Inflammatory macrophage treated with lipopolysaccharide for 1 hour (primary cell): ENCODE measurements at regions not wholly inside any gene's neighbourhood (a gene's known extent, or its start where the extent isn't known, plus 50 kb on each side); places are given as distances from the start of the nearest gene placed in this dataset.

Experiments used
- DNase-seq, 2 donors: peaks; one replicate each; pipeline ENCODE4 v3.0.0-alpha.2; 2020 to 2022

- no peak for DNase-seq
Observed at GRCh38 chr4:177574446-177574845, 132.2 kb upstream of the AGA start.

GRCh38 chr4:177579649-177580048 is 137.4 kb upstream of the AGA start:
- DNase-seq: no peak

GRCh38 chr4:177582992-177583391 is 140.8 kb upstream of the AGA start:
- no peak for DNase-seq

- no peak for DNase-seq
Observed at GRCh38 chr4:177587989-177588388, 145.8 kb upstream of the AGA start.

- no peak for DNase-seq
Observed at GRCh38 chr4:177595386-177595785, 153.1 kb upstream of the AGA start.

GRCh38 chr4:177596035-177596434 is 153.8 kb upstream of the AGA start:
- no peak for DNase-seq

GRCh38 chr4:177596991-177597390 is 154.8 kb upstream of the AGA start:
- no peak for DNase-seq

- DNase-seq: no peak
Observed at GRCh38 chr4:177605252-177605651, 163.0 kb upstream of the AGA start.

- DNase-seq: no peak
Observed at GRCh38 chr4:177607111-177607573, 164.9 kb upstream of the AGA start.

GRCh38 chr4:177611974-177612664 is 169.9 kb upstream of the AGA start:
- no peak for DNase-seq

- DNase-seq: no peak
Observed at GRCh38 chr4:177612684-177613083, 170.4 kb upstream of the AGA start.

GRCh38 chr4:177632481-177632880 is 190.2 kb upstream of the AGA start:
- DNase-seq: no peak

GRCh38 chr4:177638871-177639270 is 196.6 kb upstream of the AGA start:
- no peak for DNase-seq

- DNase-seq: no peak
Observed at GRCh38 chr4:177640864-177641263, 198.6 kb upstream of the AGA start.

- DNase-seq: no peak
Observed at GRCh38 chr4:177660223-177660622, 218.0 kb upstream of the AGA start.

- no peak for DNase-seq
Observed at GRCh38 chr4:177667687-177668086, 225.4 kb upstream of the AGA start.

- DNase-seq: no peak
Observed at GRCh38 chr4:177671387-177671786, 229.2 kb upstream of the AGA start.

GRCh38 chr4:177671845-177672244 is 229.6 kb upstream of the AGA start:
- DNase-seq: no peak

- no peak for DNase-seq
Observed at GRCh38 chr4:177673985-177674489, 231.8 kb upstream of the AGA start.

GRCh38 chr4:177680308-177680707 is 238.1 kb upstream of the AGA start:
- DNase-seq: no peak

- DNase-seq: no peak
Observed at GRCh38 chr4:177681902-177682301, 239.7 kb upstream of the AGA start.

- DNase-seq: no peak
Observed at GRCh38 chr4:177687117-177687516, 244.9 kb upstream of the AGA start.

- DNase-seq: no peak
Observed at GRCh38 chr4:177692907-177693306, 250.7 kb upstream of the AGA start.

GRCh38 chr4:177696438-177696966 is 254.3 kb upstream of the AGA start:
- no peak for DNase-seq
